CMK (cell line): ENCODE measurements at regions not wholly inside any gene's neighbourhood (a gene's known extent, or its start where the extent isn't known, plus 50 kb on each side); places are given as distances from the start of the nearest gene placed in this dataset.

Experiments used
- DNase-seq: peaks from one replicate; pipeline ENCODE4 v3.0.0-alpha.2; 2010; ENCODE audit warnings: low read depth

DNA sequence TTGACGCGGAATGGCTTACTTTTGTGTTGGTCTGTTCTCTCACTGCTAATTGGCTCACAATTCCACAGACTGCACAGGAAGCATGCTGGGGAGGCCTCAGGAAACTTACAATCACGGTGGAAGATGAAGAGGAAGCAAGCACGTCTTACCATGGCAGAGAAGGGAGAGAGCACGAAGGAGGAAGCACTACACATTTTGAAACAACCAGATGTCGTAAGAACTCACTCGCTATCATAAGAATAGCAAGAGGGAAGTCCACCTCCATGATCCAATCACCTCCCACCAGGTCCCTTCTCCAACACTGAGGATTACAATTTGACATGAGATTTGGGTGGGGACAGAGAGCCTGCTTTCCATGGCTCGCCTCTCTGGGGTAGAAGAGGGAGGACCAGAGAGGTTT is 106.2 kb downstream of the KCNF1 start:
- DNase-seq: no peak

DNA sequence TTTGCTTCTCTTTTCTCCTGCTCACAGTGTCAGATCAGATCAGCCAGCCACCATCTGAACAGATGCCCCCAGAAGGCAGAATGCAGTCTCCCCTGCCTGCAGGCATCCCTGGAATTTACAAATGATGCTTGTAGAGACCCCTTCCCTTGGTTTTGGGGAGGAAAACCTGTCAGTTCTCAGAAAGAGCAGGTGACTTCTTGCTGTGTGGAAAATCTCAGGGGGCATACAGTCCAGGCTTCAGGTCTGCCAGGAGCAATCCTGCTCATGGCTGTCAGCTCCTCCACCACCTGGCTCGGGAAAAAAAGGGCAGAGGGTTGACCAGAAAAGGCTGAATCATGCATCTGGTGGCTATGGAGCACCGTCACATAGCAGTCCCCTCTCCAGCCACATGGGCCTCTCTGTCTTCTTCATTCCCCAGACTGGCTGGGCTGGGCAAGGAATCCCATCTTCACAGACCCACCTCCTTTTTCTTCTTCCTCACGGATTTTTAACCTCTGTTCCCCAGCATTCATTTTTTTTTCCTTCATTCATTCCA is 107.0 kb downstream of the KCNF1 start:
- DNase-seq: no peak

DNA sequence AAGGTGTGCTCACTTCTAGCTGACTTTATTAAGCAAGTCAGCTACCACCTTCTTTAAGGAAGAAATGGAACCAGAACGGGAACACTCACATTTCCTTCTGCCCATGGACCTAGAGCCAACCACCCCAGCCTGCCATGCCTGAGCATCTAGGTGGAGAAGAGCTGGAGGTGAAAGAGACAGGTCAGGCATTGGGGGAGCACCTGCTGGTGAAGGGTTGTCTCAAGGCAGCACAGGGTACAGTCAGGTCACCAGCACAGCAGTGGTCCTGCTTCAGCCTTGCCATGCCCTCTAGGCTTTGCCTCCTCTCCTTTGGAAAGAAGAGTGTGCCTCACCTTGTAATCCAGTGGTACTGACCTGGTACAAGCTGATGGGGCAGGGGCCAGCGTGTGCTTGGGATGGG is 107.9 kb downstream of the KCNF1 start:
- DNase-seq: no peak

DNA sequence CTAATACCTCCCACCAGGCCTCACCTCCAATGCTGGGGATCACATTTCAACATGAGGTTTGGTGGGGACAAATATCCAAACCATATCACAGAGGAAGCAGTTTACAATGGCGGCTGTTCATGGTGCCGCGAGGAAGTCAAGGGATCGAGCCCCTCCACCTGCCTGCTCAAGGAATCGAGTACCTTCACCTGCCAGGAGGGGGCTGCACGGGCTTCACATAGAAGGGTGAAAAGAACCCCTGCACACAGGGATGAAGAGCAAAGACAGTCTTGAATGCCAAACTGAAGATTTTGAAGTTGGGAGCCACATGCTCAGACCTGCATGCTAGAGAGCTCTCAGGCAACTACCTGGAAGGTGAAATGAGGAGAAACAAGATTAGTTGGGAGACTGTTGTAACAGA is 110.3 kb downstream of the KCNF1 start:
- no peak for DNase-seq

DNA sequence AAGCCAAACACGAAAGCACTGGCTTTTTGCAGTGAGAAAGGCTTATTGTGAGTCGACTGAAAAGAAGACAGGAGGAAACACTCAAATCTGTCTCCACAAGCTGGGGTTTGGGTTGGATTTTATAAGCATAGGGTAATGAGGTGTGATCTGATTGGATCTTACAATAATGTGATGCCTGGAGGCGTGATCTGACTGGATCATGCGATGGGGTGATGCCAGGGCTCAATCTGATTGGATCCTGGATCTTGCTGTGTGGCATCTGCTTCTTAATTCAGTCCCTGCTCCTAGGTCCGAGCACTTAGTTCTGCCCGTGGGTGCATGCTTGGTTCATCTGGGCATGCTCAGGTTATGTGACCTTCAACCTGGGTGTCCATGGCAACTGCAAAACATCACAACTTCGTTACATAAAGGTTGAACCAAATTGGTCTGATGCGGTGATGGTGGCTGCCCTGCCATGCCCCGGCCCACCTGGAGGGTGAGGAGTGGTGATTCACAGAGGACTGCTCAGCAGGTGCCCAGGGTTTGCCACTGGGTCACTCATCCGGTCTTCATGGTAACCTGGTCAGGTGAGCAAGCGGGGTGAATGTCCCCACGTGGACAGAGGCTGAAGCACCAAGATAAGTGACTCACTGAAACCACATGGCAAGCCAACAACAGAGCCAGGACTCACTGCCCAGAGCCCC is 111.0 kb downstream of the KCNF1 start:
- no peak for DNase-seq

DNA sequence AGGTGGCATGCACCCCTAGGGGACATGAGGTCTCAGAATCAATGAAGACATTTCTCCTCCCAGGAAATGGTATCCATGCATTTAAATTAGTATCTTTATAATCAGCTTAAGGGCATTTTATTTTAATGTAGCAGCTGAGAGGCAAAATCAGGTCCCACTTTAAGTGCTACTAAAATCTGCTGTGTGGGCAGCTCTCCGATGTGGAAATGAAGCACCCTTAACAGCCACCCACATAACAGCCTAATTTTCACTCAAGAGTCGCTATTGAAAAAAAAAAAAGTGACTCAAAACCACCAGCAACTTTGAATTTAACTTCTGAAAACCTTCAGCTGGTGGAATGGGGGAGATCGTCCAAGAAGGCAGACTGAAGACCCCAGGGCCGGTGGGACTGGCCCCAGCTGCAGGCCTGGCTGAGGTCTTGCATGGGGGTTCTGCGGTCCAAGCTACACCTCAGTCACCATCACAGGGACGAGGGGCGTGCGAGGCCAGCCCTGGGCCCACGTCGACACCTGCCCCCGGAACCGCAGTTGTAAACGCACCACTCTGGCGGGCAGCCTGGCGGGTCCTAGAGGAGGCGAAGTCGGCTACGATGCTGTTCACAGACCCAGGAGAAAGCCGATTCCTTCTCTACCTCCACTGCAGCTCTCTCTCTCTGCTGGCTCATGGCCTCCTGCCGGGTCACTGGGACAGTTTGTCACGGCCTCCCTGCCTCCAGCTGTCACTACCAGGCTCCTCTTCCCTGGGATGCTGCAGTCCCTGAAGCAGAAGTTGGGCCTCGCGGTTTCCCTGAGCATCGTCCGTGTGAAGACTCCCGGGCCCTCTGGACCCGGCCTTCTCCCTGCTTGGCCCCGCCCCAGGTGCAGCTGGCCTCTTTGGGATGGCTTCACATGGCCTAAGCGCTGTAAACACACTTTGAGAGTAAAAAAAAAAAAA is 111.9 kb downstream of the KCNF1 start:
- DNase-seq: no peak

DNA sequence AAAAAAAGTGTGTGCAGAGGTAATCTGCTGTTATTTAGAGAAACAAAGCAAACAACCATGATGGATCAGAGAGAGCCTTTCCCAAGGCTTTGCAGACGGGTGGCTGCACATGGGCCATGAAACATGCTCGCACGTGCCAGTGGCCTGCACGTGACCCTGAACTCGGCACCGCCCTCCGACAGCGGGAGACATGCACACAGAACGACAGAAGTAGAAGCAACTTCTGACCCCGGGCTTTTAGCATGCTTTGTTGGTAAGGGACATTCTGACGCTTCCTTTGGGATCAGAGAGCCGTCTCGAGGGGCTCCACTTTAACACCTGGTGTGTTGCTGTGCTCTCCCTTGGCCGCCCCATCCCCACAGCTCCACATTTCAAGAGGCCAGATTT is 112.5 kb downstream of the KCNF1 start:
- no peak for DNase-seq

DNA sequence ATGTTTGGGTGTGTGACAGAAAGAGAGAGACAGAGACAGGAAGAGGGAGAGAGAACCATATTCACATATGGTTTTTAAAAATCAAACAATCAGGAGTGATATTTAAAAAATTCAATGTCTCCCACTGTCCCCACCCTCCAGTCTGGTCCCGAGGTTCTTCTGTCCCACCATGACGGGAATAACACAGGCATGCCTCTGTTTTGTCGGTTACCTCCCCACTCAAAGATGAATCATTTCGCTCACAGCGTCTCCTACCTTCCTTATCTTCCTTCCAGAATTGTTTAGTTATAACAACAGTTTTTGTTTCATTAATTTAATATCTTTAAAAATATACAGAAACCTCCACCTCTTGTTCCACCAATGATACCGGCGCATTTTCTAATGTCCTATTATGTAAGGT is 113.0 kb downstream of the KCNF1 start:
- DNase-seq: no peak

DNA sequence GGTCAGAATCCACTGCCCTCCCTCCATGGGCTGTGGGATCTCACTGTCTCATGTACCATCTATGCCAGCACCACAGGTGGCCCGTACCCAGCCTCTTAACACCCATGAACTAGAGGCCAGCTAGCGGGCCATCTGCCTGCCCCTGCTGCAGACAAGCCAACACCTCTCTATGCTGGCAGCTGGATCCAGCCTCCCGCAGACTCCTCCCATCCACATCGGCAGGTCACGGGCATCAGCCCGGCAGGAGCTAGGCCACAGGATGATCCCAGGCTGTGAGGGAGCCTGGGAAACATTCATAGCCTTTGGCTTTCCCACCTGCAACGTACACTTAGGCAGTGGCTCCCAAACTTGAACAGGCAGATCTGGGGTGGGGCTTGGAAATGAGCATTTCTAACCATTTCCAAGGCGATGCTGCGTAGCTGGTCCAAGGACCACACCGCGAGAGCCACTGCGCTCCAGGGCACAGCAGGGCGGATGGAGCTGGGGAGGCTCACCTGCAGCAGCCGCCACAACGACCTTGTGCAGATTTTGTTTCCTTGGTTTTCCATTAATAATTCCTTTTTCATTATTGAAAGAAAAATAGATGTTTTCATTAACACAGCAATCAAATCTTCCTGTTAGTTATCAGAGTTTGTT is 114.7 kb downstream of the KCNF1 start:
- no peak for DNase-seq

DNA sequence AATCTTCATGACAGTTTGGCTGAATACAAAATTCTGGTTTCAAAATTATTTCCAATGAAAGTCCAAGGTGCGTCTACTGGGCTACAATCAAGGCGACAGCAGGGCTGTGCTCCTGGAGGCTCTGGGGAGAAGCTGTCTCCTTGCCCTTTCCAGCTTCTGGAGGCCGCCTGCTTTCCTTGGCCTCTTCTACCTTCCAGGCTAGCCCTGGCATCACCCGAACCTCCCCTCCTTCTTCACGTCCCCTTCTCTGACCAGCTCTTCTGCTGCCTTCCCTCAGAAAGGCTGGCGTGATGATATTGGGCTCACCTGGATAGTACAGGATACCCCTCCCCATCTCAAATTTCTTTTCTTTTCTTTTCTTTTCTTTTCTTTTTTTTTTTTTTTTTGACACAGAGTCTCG is 115.5 kb downstream of the KCNF1 start:
- DNase-seq: no peak

DNA sequence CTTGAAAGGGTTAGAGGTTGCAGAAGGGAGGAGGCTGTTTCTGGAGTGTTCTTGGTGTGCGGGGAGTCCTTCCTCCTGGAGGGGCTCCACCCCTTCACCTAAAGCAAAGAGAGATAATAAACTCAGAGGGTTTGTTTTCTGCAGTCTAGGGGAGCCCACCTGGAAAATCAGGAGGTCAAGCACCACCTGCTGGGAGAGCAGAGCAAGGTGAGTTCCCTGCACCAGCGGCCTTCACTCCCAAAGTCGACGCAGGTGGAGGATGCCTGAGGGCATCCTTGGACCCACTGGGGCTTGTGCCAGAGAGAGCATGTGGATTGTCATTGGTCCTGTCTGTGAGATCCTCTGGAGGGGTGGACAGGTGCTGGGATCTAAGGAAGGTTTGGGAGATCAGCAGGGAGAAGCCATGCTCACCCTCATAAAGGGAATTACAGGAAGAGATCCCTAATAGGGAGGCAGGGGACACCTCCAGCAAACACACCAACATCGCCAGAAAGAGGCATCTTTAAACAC is 116.7 kb downstream of the KCNF1 start:
- DNase-seq: no peak

DNA sequence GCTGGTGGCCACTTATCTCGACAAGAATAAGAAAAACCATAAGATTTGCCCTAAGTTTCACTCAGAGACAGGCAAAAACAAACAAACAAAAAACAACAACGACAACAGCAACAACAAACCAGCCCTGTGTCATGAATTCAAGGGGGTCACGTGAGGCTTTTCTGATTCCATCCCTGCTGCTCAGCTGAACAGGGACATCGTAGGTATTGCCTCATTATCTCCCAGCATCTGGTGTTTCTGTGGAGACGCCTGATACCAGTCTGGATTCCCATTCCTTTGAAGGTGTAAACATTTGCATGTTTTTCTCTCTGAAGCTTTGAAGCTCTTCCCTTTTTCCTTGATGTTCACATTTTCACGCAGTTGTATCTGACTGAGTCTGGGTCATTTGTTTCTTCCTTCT is 117.4 kb downstream of the KCNF1 start:
- no peak for DNase-seq

DNA sequence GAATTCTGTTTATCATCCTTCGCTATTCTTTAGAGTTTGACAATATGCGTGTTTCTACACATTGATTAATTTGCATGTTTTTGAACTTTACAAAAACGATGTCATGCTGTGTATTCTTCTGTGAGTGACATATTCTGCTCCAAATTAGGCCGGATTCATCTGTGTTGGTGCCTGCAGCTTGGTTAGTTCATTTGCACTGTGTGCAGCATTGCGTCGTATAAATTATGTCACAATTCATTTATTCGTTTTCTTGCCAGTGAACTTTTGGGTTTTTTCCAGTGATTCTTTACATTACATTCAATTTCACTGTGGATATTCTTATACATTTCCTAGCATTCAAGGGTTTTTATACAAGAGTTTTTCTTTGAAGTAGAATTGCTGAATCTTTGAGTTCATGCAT is 118.3 kb downstream of the KCNF1 start:
- no peak for DNase-seq

DNA sequence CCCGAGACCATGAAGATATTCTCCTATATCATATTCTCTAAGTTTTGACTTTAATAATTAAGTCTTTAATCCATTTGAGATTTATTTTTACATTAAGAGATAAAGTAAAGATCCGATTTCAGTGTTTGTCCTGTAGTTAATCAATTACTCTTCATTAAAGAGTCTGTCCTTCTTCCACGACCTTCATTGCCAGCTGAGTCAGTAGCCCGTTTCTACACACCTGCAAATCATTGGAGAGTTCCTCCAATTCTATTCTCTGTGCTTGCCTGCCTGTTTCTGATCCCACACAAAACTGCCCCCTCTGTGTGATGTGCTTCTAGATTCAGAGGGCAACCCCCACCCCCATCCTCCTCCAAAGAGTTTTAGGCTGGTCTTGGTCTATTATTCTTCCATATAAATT is 119.2 kb downstream of the KCNF1 start:
- DNase-seq: no peak

DNA sequence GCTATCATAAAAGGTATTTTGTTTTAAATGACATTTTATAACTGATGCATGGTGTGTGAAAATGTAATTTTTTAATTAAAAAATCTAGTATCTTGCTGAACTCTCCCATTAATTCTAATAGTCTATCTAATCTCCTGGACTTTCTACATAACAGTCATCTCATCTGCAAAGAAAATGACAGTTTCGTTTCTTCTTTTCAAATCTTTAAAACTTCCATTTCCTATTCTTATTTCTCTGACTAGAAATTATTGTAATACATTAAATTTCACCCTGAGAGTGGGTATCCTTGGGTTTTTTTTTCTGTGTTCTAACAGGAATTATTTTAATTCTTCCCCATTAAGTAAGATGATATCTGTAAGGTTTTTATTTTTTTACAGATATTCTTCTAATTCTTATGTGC is 120.1 kb downstream of the KCNF1 start:
- no peak for DNase-seq

DNA sequence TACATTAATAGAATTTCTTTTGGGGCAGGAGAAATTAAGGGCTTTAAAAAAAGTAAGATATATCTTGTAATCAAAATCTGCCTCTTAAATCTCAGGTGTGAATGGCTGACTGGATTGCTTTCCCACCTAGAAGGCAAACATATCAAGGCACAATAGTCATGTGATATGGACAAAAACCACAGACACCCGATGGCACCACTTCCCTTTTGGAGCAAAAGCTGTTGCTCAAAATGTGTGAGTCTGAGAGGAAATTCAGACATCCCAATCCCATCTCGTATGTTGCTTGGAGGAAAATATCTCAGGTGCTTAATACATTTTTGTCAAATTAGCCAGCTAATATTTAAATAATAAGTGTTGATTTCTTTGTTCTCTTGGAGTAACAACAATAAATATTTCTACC is 120.7 kb downstream of the KCNF1 start:
- no peak for DNase-seq

DNA sequence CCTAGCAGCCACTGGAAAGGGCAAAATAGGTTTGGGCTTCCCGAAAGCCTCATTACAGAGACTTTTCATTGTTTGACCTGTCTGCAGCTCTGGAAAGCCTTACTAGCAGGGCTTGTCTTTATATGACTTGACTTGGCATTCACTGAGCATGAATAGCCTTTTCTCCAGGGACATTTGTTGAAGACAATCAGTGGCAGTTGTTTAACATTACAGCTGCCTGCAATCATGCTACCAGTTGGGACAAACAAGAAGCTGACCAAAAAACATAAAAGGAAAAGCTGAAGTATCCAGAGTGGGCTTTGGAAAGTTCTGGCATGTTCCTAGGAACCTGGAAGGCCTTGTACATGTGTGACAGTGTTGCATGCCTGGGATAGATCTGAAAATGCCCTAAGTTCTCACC is 121.4 kb downstream of the KCNF1 start:
- DNase-seq: no peak

DNA sequence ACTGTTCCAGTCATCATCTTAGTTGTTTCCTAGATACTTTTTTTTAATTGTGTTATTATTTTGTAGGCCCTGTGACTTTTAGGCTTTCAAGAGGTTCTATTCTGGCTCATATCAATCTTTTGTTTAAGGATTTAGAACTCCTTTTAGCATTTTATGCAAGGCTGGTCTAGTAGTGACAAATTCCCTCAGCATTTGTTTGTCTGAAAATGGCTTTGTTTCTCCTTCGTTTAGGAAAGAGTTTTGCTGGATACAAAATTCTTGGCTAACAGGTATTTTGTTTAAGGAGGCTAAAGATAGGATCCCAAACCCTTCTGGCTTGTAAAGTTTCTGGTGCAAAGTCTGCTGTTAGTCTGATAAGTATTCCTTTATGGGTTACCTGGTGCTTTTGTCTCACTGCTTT is 116.6 kb upstream of the SLC66A3 start:
- DNase-seq: no peak

DNA sequence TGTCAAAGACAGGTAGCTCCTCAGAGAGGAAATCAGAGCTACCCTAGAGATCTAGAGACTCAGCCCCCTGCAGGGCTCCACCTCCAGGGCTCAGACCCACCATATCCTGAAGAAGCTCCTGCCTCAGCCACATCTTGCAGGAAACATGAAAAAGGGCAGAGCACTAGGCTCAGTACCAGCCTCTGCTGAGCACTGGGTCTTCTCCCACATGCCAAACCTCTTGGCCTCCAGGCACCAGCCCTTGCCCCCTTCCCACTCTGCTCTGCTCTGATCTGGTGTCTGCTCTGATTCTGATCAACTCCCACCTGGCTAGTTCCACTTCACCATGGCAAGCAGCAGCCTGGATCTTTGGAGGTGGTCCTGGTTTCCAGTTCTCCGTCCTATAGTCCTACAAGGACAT is 114.3 kb upstream of the SLC66A3 start:
- DNase-seq: no peak

DNA sequence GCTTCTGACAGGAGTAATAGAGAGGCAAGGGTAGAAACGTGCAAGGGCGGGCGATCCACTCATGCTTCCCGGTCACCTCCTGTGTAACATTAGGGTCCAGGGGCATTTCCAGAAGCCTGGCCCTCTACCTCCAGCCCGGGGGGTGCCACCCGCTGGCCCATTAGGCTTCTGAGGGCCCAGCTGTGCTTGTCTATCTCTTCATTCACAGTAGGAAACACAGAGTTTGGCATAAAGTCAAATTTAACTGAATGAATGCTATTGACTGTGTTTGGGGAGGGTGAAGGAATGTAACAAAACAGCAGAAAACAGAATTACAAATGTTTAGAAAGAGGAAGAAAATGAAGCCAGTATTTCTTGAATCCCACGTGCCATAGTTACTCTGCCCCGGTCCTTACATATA is 112.4 kb upstream of the SLC66A3 start:
- DNase-seq: no peak

DNA sequence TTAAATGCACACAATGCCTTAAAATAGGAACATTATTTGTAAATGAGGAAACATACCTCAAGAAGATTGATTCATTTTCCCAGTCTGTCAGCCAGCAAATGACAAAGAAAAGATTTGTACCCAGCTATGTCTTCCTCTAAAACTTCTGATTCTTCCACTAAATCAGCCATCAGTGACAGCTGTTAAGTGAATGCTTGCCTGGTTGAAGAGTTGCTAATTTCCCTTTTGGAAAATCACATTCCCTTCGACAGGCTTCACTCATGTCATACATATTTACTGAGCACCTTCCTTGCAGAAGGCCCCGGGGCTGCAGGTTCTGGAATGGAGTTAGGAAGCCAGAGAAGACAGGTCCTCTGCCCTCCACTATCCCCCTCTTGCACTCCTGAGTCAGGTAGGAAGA is 112.0 kb upstream of the SLC66A3 start:
- no peak for DNase-seq

DNA sequence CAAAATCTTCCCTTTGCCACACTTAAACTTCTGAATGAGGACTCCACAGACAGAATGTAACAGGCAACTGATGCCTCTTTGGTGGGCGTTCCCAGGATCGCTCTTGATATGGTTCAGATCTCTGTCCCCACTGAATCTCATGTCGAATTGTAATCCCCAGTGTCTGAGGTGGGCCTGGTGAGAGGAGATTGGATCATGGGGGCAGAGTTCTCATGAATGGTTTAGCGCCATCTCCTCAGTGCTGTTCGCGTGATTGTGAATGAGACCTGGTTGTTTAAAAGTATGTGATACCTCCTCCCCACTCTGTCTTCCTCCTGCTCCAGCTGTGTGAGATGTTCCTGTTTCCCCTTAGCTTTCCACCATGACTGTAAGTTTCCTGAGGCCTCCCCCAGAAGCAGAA is 111.1 kb upstream of the SLC66A3 start:
- no peak for DNase-seq

DNA sequence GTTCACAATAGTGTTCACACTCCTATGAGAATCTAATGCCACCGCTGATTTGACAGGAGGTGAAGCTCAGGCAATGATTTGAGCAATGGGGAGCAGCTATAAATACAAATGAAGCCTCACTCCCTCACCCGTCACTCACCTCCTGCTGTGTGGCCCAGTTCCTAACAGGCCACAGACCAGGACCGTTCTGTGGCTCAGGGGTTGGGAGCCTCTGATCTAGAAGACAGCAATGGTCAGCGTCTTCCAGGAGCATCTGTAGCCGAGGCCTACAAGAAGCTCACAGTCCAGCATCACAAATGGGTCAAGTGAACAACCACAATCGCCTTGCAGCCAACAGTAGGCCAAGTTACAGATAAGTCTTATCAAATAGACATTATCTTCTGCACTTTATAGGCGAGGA is 110.0 kb upstream of the SLC66A3 start:
- no peak for DNase-seq
